ENCODE measurements at regions not wholly inside any gene's neighbourhood (a gene's known extent, or its start where the extent isn't known, plus 50 kb on each side); places are given as distances from the start of the nearest gene placed in this dataset.
A peak's percentile ranks its signal among the peaks of the same experiment; 100 is the strongest.
"Not testable (repeated sequence)": the region's sequence is repeated elsewhere in the genome, so short reads cannot be mapped to it uniquely, and the experiment has no call there.

GRCh38 chr12:9449657-9450126 lies 158.0 kb downstream of the KLRB1 start:
- DNase-seq (ENCODE audit: low read depth in 2 of 2): not testable (repeated sequence)

- no peak for DNase-seq (ENCODE audit: low read depth in 2 of 2)
Observed at GRCh38 chr12:9449181-9449580, 158.5 kb downstream of the KLRB1 start.

GRCh38 chr12:9448648-9449047 lies 159.1 kb downstream of the KLRB1 start:
- not testable (repeated sequence) for DNase-seq (ENCODE audit: low read depth in 2 of 2)

- peak; percentile 81 to 85 for DNase-seq (ENCODE audit: low read depth in 2 of 2)
Observed at GRCh38 chr12:9447791-9448614, 159.7 kb downstream of the KLRB1 start.

- not testable (repeated sequence) for DNase-seq (ENCODE audit: low read depth in 2 of 2)
Observed at GRCh38 chr12:9446883-9447761, 160.6 kb downstream of the KLRB1 start.

- not testable (repeated sequence) for DNase-seq (ENCODE audit: low read depth in 2 of 2)
Observed at GRCh38 chr12:9440428-9440827, 167.3 kb downstream of the KLRB1 start.

- DNase-seq (ENCODE audit: low read depth in 2 of 2): not testable (repeated sequence)
Observed at GRCh38 chr12:9435682-9436081, 172.0 kb downstream of the KLRB1 start.

- not testable (repeated sequence) for DNase-seq (ENCODE audit: low read depth in 2 of 2)
Observed at GRCh38 chr12:9430385-9430784, 177.3 kb downstream of the KLRB1 start.

GRCh38 chr12:9428856-9429255 lies 178.9 kb downstream of the KLRB1 start:
- DNase-seq (ENCODE audit: low read depth in 2 of 2): not testable (repeated sequence)

GRCh38 chr12:9425429-9425828 lies 182.3 kb downstream of the KLRB1 start:
- not testable (repeated sequence) for DNase-seq (ENCODE audit: low read depth in 2 of 2)

- DNase-seq (ENCODE audit: low read depth in 2 of 2): not testable (repeated sequence)
Observed at GRCh38 chr12:9424175-9424740, 183.5 kb downstream of the KLRB1 start.

- DNase-seq (ENCODE audit: low read depth in 2 of 2): not testable (repeated sequence)
Observed at GRCh38 chr12:9422689-9423088, 185.0 kb downstream of the KLRB1 start.

GRCh38 chr12:9421520-9422086 lies 186.1 kb downstream of the KLRB1 start:
- not testable (repeated sequence) for DNase-seq (ENCODE audit: low read depth in 2 of 2)

- not testable (repeated sequence) for DNase-seq (ENCODE audit: low read depth in 2 of 2)
Observed at GRCh38 chr12:9420817-9421519, 186.7 kb downstream of the KLRB1 start.

GRCh38 chr12:9418669-9419041 lies 189.1 kb downstream of the KLRB1 start:
- not testable (repeated sequence) for DNase-seq (ENCODE audit: low read depth in 2 of 2)

GRCh38 chr12:9417947-9418668 lies 189.6 kb downstream of the KLRB1 start:
- not testable (repeated sequence) for DNase-seq (ENCODE audit: low read depth in 2 of 2)

- DNase-seq (ENCODE audit: low read depth in 2 of 2): not testable (repeated sequence)
Observed at GRCh38 chr12:9417341-9417740, 190.4 kb downstream of the KLRB1 start.

- not testable (repeated sequence) for DNase-seq (ENCODE audit: low read depth in 2 of 2)
Observed at GRCh38 chr12:9416346-9416745, 191.4 kb downstream of the KLRB1 start.

- DNase-seq (ENCODE audit: low read depth in 2 of 2): not testable (repeated sequence)
Observed at GRCh38 chr12:9415898-9416297, 191.8 kb downstream of the KLRB1 start.

- not testable (repeated sequence) for DNase-seq (ENCODE audit: low read depth in 2 of 2)
Observed at GRCh38 chr12:9413862-9414261, 193.9 kb downstream of the KLRB1 start.
